NCI-H2227 (cell line): ENCODE measurements at regions not wholly inside any gene's neighbourhood (a gene's known extent, or its start where the extent isn't known, plus 50 kb on each side); places are given as distances from the start of the nearest gene placed in this dataset.
"Not testable (repeated sequence)": the region's sequence is repeated elsewhere in the genome, so short reads cannot be mapped to it uniquely, and the experiment has no call there.

Experiments used
- DNase-seq: peaks from one replicate; lab custom pipeline; 2025; ENCODE audit not compliant: unreplicated experiment; lab: John Stamatoyannopoulos, UW

- DNase-seq, result peak; percentile 3
These were observed 448.1 kb upstream of the DYNLRB2 start for GRCh38 chr16:80092681-80093080.

GRCh38 chr16:80091453-80091852 is 449.3 kb upstream of the DYNLRB2 start:
- DNase-seq, result not testable (repeated sequence)

- DNase-seq, result no peak
These were observed 455.2 kb upstream of the DYNLRB2 start for GRCh38 chr16:80085606-80086005.

- DNase-seq, result no peak
These were observed 456.2 kb upstream of the DYNLRB2 start for GRCh38 chr16:80084614-80085013.

GRCh38 chr16:80084163-80084562 is 456.6 kb upstream of the DYNLRB2 start:
- DNase-seq, result no peak

GRCh38 chr16:80082906-80083305 is 457.9 kb upstream of the DYNLRB2 start:
- no peak for DNase-seq

- DNase-seq, result no peak
These were observed 458.9 kb upstream of the DYNLRB2 start for GRCh38 chr16:80081846-80082245.

- no peak for DNase-seq
These were observed 460.4 kb upstream of the DYNLRB2 start for GRCh38 chr16:80080287-80080851.

- no peak for DNase-seq
These were observed 461.7 kb upstream of the DYNLRB2 start for GRCh38 chr16:80079072-80079471.

GRCh38 chr16:80077696-80078095 is 463.1 kb upstream of the DYNLRB2 start:
- no peak for DNase-seq

- DNase-seq, result no peak
These were observed 466.5 kb upstream of the DYNLRB2 start for GRCh38 chr16:80074329-80074728.

- DNase-seq, result no peak
These were observed 468.8 kb upstream of the DYNLRB2 start for GRCh38 chr16:80071964-80072456.

GRCh38 chr16:80066805-80067580 is 466.5 kb upstream of the MAF start:
- peak; percentile 85 for DNase-seq

- DNase-seq, result no peak
These were observed 465.0 kb upstream of the MAF start for GRCh38 chr16:80065541-80065940.

- DNase-seq, result no peak
These were observed 463.2 kb upstream of the MAF start for GRCh38 chr16:80063713-80064069.

- no peak for DNase-seq
These were observed 462.6 kb upstream of the MAF start for GRCh38 chr16:80063031-80063712.

GRCh38 chr16:80062361-80063030 is 462.0 kb upstream of the MAF start:
- DNase-seq, result no peak

- DNase-seq, result no peak
These were observed 459.9 kb upstream of the MAF start for GRCh38 chr16:80060470-80060869.

GRCh38 chr16:80059836-80060235 is 459.3 kb upstream of the MAF start:
- no peak for DNase-seq

GRCh38 chr16:80058214-80058613 is 457.7 kb upstream of the MAF start:
- no peak for DNase-seq

- DNase-seq, result no peak
These were observed 455.8 kb upstream of the MAF start for GRCh38 chr16:80056324-80056723.

- DNase-seq, result no peak
These were observed 455.3 kb upstream of the MAF start for GRCh38 chr16:80055831-80056230.
